Lower leg skin (tissue), 4 donors: ENCODE measurements at regions not wholly inside any gene's neighbourhood (a gene's known extent, or its start where the extent isn't known, plus 50 kb on each side); places are given as distances from the start of the nearest gene placed in this dataset.
"Not testable (repeated sequence)": the region's sequence is repeated elsewhere in the genome, so short reads cannot be mapped to it uniquely, and the experiment has no call there.

Experiments
- DNase-seq, 2 donors: peaks; one replicate each; pipeline ENCODE4 v3.0.0-alpha.2; 2019; ENCODE audit warnings: low spot score in 2 of 2
- H3K4me3 ChIP-seq: fragments of 200-600 bp; sonication (generic); 2 replicates; pipeline ENCODE4 v1.5.1; 2017; ENCODE audit warnings: mild to moderate bottlenecking, low read depth; ENCODE audit not compliant: poor library complexity, severe bottlenecking
- CTCF ChIP-seq, 3 donors: fragments of 450-650 bp; IDR thresholded peaks; one replicate each; pipeline ENCODE4 v1.5.1; 2016; ENCODE audit warnings: antibody characterized with exemption in 3 of 3, mild to moderate bottlenecking in 3 of 3, moderate library complexity in 2 of 3
- POLR2A ChIP-seq, 2 donors: fragments of 450-650 bp; IDR thresholded peaks; one replicate each; pipeline ENCODE4 v1.6.1; 2016 to 2017; ENCODE audit warnings: antibody characterized with exemption in 2 of 2, mild to moderate bottlenecking in 1 of 2, moderate library complexity in 1 of 2
- WGBS, 2 donors: methylation state at CpG; one replicate each; pipeline ENCODE4 v1.1.5; 2018; 5-methylcytosine and 5-hydroxymethylcytosine counted together
- intact Hi-C: fragments of 100-400 bp; cut with DNase I; formaldehyde crosslinking; loops from one replicate; pipeline ENCODE4 v1.15.0; 2023; ENCODE audit warnings: low total_unique reads

- no peak overlapping the region for H3K4me3 ChIP-seq
- 70 to 72% methylated on average over 6 of the region's 6 CpGs for WGBS, 2 donors
- DNase-seq: no peak
- intact Hi-C loops: no loop called here
- TF ChIP-seq POLR2A (IDR thresholded peaks at IDR 0.05) (no peak), CTCF (IDR thresholded peaks at IDR 0.05) (no peak)
Measured at GRCh38 chr6:8174571-8174970, 72.2 kb upstream of the EEF1E1 start.

- DNase-seq: no peak
- intact Hi-C loops: no loop called here
- TF ChIP-seq POLR2A (IDR thresholded peaks at IDR 0.05): no peak
- TF ChIP-seq CTCF (IDR thresholded peaks at IDR 0.05): no peak
- WGBS, 2 donors: 79% methylated on average over 4 of the region's 4 CpGs
- H3K4me3 ChIP-seq: no peak overlapping the region
Measured at GRCh38 chr6:8172530-8172929, 70.2 kb upstream of the EEF1E1 start.

- H3K4me3 ChIP-seq: no peak overlapping the region
- TF ChIP-seq CTCF (IDR thresholded peaks at IDR 0.05) (no peak), POLR2A (IDR thresholded peaks at IDR 0.05) (no peak)
- DNase-seq: no peak
- WGBS, 2 donors: 87 to 89% methylated on average over 3 of the region's 3 CpGs
- intact Hi-C loops: no loop called here
Measured at GRCh38 chr6:8170754-8171153, 68.4 kb upstream of the EEF1E1 start.

- TF ChIP-seq POLR2A (IDR thresholded peaks at IDR 0.05): no peak
- TF ChIP-seq CTCF (IDR thresholded peaks at IDR 0.05): no peak
- H3K4me3 ChIP-seq: no peak overlapping the region
- no peak for DNase-seq
- intact Hi-C loops: no loop called here
- WGBS, 2 donors: 92 to 93% methylated on average over 3 of the region's 3 CpGs
Measured at GRCh38 chr6:8170245-8170644, 67.9 kb upstream of the EEF1E1 start.

GRCh38 chr6:8166156-8166555 lies 63.8 kb upstream of the EEF1E1 start:
- TF ChIP-seq POLR2A (IDR thresholded peaks at IDR 0.05) (no peak), CTCF (IDR thresholded peaks at IDR 0.05) (no peak)
- no peak for DNase-seq
- H3K4me3 ChIP-seq: no peak overlapping the region
- intact Hi-C loops: no loop called here

- WGBS, 2 donors: 87 to 95% methylated on average over 11 to 17 of the region's 17 CpGs
- H3K4me3 ChIP-seq, DNase-seq, intact Hi-C loops: not testable (repeated sequence)
Measured at GRCh38 chr6:8165008-8165407, 62.7 kb upstream of the EEF1E1 start.

- H3K4me3 ChIP-seq, intact Hi-C loops, DNase-seq: not testable (repeated sequence)
- WGBS, 2 donors: 98% methylated on average over 28 of the region's 29 CpGs; no CpG with 5 or more reads in 1 of the 2 donors
Measured at GRCh38 chr6:8164281-8164680, 61.9 kb upstream of the EEF1E1 start.
